Hepatocyte (in vitro differentiated cells): ENCODE measurements at regions not wholly inside any gene's neighbourhood (a gene's known extent, or its start where the extent isn't known, plus 50 kb on each side); places are given as distances from the start of the nearest gene placed in this dataset.

Experiments used
- DNase-seq: peaks from one replicate; pipeline ENCODE4 v3.0.0-alpha.2; 2016; ENCODE audit warnings: low spot score
- H2AFZ ChIP-seq: fragments of 200-600 bp; sonication (generic); 2 replicates; pipeline ENCODE4 v1.6.0; 2016; ENCODE audit warnings: antibody characterized with exemption, mild to moderate bottlenecking
- H3K27ac ChIP-seq: fragments of 200-600 bp; sonication (generic); 2 replicates; pipeline ENCODE4 v1.5.1; 2016; ENCODE audit warnings: mild to moderate bottlenecking
- H3K27me3 ChIP-seq: fragments of 200-600 bp; sonication (generic); 2 replicates; pipeline ENCODE4 v1.6.1; 2016
- H3K36me3 ChIP-seq: fragments of 200-600 bp; sonication (generic); replicated peaks from 2 replicates; pipeline ENCODE4 v1.5.1; 2016; ENCODE audit warnings: low read depth; ENCODE audit not compliant: insufficient read depth
- H3K4me1 ChIP-seq: fragments of 200-600 bp; sonication (generic); 2 replicates; pipeline ENCODE4 v1.5.1; 2016; ENCODE audit warnings: mild to moderate bottlenecking, moderate library complexity; ENCODE audit not compliant: insufficient read depth
- H3K4me2 ChIP-seq: fragments of 200-600 bp; sonication (generic); 2 replicates; pipeline ENCODE4 v1.6.0; 2016
- H3K4me3 ChIP-seq: fragments of 200-600 bp; sonication (generic); 2 replicates; pipeline ENCODE4 v1.5.1; 2016; ENCODE audit warnings: mild to moderate bottlenecking
- H3K79me2 ChIP-seq: fragments of 200-600 bp; sonication (generic); 2 replicates; pipeline ENCODE4 v1.6.0; 2017; ENCODE audit warnings: mild to moderate bottlenecking
- H3K9me2 ChIP-seq: fragments of 200-600 bp; sonication (generic); replicated peaks from 2 replicates; pipeline ENCODE4 v1.6.0; 2017; ENCODE audit warnings: mild to moderate bottlenecking; ENCODE audit not compliant: insufficient read depth
- H3K9me3 ChIP-seq: fragments of 200-600 bp; sonication (generic); 2 replicates; pipeline ENCODE4 v1.5.1; 2016; ENCODE audit warnings: low read depth, mild to moderate bottlenecking
- H4K20me1 ChIP-seq: fragments of 200-600 bp; sonication (generic); 2 replicates; pipeline ENCODE4 v1.6.0; 2016; ENCODE audit warnings: mild to moderate bottlenecking; ENCODE audit not compliant: insufficient read depth, poor library complexity, severe bottlenecking
- CTCF ChIP-seq: fragments of 200-600 bp; sonication (generic); IDR thresholded peaks from 2 replicates; pipeline ENCODE4 v1.5.1; 2016; ENCODE audit warnings: antibody characterized with exemption, mild to moderate bottlenecking; ENCODE audit not compliant: poor library complexity
- EZH2 ChIP-seq: fragments of 200-600 bp; sonication (generic); IDR thresholded peaks from 2 replicates; pipeline ENCODE4 v1.6.1; 2016; ENCODE audit warnings: antibody characterized with exemption, mild to moderate bottlenecking, borderline replicate concordance
- EZH2phosphoT487 ChIP-seq: fragments of 200-600 bp; sonication (generic); IDR thresholded peaks from one replicate; pipeline ENCODE4 v1.6.1; 2018; ENCODE audit warnings: antibody characterized with exemption, mild to moderate bottlenecking, low read depth, moderate library complexity; ENCODE audit not compliant: unreplicated experiment, severe bottlenecking
- WGBS: methylation state at CpG from one replicate; pipeline ENCODE4 v1.1.6; 2016; ENCODE audit warnings: low lambda C conversion rate; ENCODE audit errors: missing lambda C conversion rate; 5-methylcytosine and 5-hydroxymethylcytosine counted together

GRCh38 chrX:13373431-13374187 lies 53.8 kb upstream of the ATXN3L start:
- H2AFZ ChIP-seq: no peak overlapping the region
- no peaks in the 10 kb centered on the region for H3K9me3 ChIP-seq
- peaks cover 13% of the 10 kb centered on the region for H3K4me1 ChIP-seq
- H3K79me2 ChIP-seq: no peaks in the 10 kb centered on the region
- H3K4me2 ChIP-seq: no peak overlapping the region
- DNase-seq: peak; percentile 30
- H3K9me2 ChIP-seq: no peaks in the 10 kb centered on the region
- H3K27me3 ChIP-seq: no peaks in the 10 kb centered on the region
- no peaks in the 10 kb centered on the region for H4K20me1 ChIP-seq
- no peaks in the 10 kb centered on the region for H3K36me3 ChIP-seq
- peak overlapping the region; percentile 51 for H3K27ac ChIP-seq
- 73% methylated on average over 7 of the region's 7 CpGs for WGBS
- no peak overlapping the region for H3K4me3 ChIP-seq
- TF ChIP-seq EZH2phosphoT487 (no peak), EZH2 (no peak), CTCF (no peak)

GRCh38 chrX:13373027-13373426 lies 53.2 kb upstream of the ATXN3L start:
- Histone ChIP-seq H3K27me3 (no peaks in the 10 kb centered on the region), H3K36me3 (no peaks in the 10 kb centered on the region), H3K9me3 (no peaks in the 10 kb centered on the region), H3K27ac (peak overlapping the region; percentile 51), H3K4me2 (no peak overlapping the region), H3K4me3 (no peak overlapping the region), H3K4me1 (peaks cover 13% of the 10 kb centered on the region), H3K79me2 (no peaks in the 10 kb centered on the region), H2AFZ (no peak overlapping the region), H4K20me1 (no peaks in the 10 kb centered on the region), H3K9me2 (no peaks in the 10 kb centered on the region)
- WGBS: 100% methylated on average over 1 of the region's 1 CpG
- no peak for DNase-seq
- TF ChIP-seq EZH2phosphoT487 (no peak), EZH2 (no peak), CTCF (no peak)

- Histone ChIP-seq H3K4me3 (no peak overlapping the region), H3K79me2 (no peaks in the 10 kb centered on the region), H2AFZ (no peak overlapping the region), H3K9me3 (no peaks in the 10 kb centered on the region), H4K20me1 (no peaks in the 10 kb centered on the region), H3K27ac (no peak overlapping the region), H3K27me3 (no peaks in the 10 kb centered on the region), H3K4me1 (peaks cover 7% of the 10 kb centered on the region), H3K9me2 (no peaks in the 10 kb centered on the region), H3K4me2 (no peak overlapping the region), H3K36me3 (no peaks in the 10 kb centered on the region)
- TF ChIP-seq EZH2phosphoT487 (no peak), CTCF (no peak), EZH2 (no peak)
- no peak for DNase-seq
- 97% methylated on average over 2 of the region's 2 CpGs for WGBS
Measured at GRCh38 chrX:13372203-13372980, 52.5 kb upstream of the ATXN3L start.
